Medulla oblongata (tissue), 1 donor: ENCODE measurements at regions not wholly inside any gene's neighbourhood (a gene's known extent, or its start where the extent isn't known, plus 50 kb on each side); places are given as distances from the start of the nearest gene placed in this dataset.

Experiments used
- DNase-seq: peaks from one replicate; pipeline ENCODE4 v3.0.0-alpha.2; 2015; ENCODE audit errors: extremely low spot score

GRCh38 chr6:22883061-22883717, 313.8 kb downstream of the HDGFL1 start:
- DNase-seq: no peak

- DNase-seq: no peak
Measured at GRCh38 chr6:22884456-22884855, 315.1 kb downstream of the HDGFL1 start.

GRCh38 chr6:22886650-22887581, 317.6 kb downstream of the HDGFL1 start:
- DNase-seq: no peak

- DNase-seq: no peak
Measured at GRCh38 chr6:22888163-22888752, 318.9 kb downstream of the HDGFL1 start.

GRCh38 chr6:22891934-22892333, 322.6 kb downstream of the HDGFL1 start:
- DNase-seq: no peak

GRCh38 chr6:22892452-22892851, 323.1 kb downstream of the HDGFL1 start:
- DNase-seq: no peak

- DNase-seq: no peak
Measured at GRCh38 chr6:22896696-22897095, 327.3 kb downstream of the HDGFL1 start.

GRCh38 chr6:22899426-22899825, 330.1 kb downstream of the HDGFL1 start:
- no peak for DNase-seq

GRCh38 chr6:22903826-22904225, 334.5 kb downstream of the HDGFL1 start:
- no peak for DNase-seq

- DNase-seq: no peak
Measured at GRCh38 chr6:22904431-22904830, 335.1 kb downstream of the HDGFL1 start.

GRCh38 chr6:22906091-22906549, 336.8 kb downstream of the HDGFL1 start:
- peak; percentile 14 for DNase-seq

GRCh38 chr6:22907085-22907484, 337.7 kb downstream of the HDGFL1 start:
- DNase-seq: no peak

- no peak for DNase-seq
Measured at GRCh38 chr6:22910370-22910769, 341.0 kb downstream of the HDGFL1 start.

- no peak for DNase-seq
Measured at GRCh38 chr6:22913612-22914011, 344.2 kb downstream of the HDGFL1 start.

GRCh38 chr6:22917344-22917743, 348.0 kb downstream of the HDGFL1 start:
- no peak for DNase-seq

GRCh38 chr6:22921828-22922227, 352.5 kb downstream of the HDGFL1 start:
- DNase-seq: no peak

GRCh38 chr6:22925304-22925835, 356.0 kb downstream of the HDGFL1 start:
- DNase-seq: no peak

- DNase-seq: no peak
Measured at GRCh38 chr6:22925920-22926789, 356.8 kb downstream of the HDGFL1 start.

GRCh38 chr6:22926790-22927354, 357.5 kb downstream of the HDGFL1 start:
- DNase-seq: no peak

GRCh38 chr6:22928775-22929174, 359.4 kb downstream of the HDGFL1 start:
- DNase-seq: no peak
